T-helper 1 cell treated with Interleukin-12 subunit alpha and Interleukin-12 subunit beta and Interleukin-4 antibody, amounts not matched to agents 30 ng/mL and 1 ng/mL, for 36 hours (primary cell): ENCODE measurements at regions not wholly inside any gene's neighbourhood (a gene's known extent, or its start where the extent isn't known, plus 50 kb on each side); places are given as distances from the start of the nearest gene placed in this dataset.
"Not testable (repeated sequence)": the region's sequence is repeated elsewhere in the genome, so short reads cannot be mapped to it uniquely, and the experiment has no call there.

Experiments used
- intact Hi-C: fragments of 100-400 bp; cut with micrococcal nuclease; formaldehyde crosslinking; loops from one replicate; pipeline ENCODE4 v1.15.1; 2024

GRCh38 chr16:72464597-72465368 lies 292.8 kb upstream of the PMFBP1 start:
- intact Hi-C loops: loop anchor here (5.0 kb wide), 1 partner anchor 1172 kb away; no protein-coding TSS in a partner anchor

- intact Hi-C loops: no loop called here
Observed at GRCh38 chr16:72464052-72464451, 292.1 kb upstream of the PMFBP1 start.

- intact Hi-C loops: no loop called here
Observed at GRCh38 chr16:72458035-72458434, 286.1 kb upstream of the PMFBP1 start.

GRCh38 chr16:72457243-72457940 lies 285.4 kb upstream of the PMFBP1 start:
- intact Hi-C loops: no loop called here

GRCh38 chr16:72455743-72456659 lies 284.0 kb upstream of the PMFBP1 start:
- intact Hi-C loops: no loop called here

GRCh38 chr16:72453856-72454255 lies 281.9 kb upstream of the PMFBP1 start:
- intact Hi-C loops: not testable (repeated sequence)

GRCh38 chr16:72444696-72445095 lies 272.7 kb upstream of the PMFBP1 start:
- intact Hi-C loops: no loop called here

GRCh38 chr16:72443809-72444208 lies 271.9 kb upstream of the PMFBP1 start:
- intact Hi-C loops: no loop called here

GRCh38 chr16:72442385-72443158 lies 270.6 kb upstream of the PMFBP1 start:
- intact Hi-C loops: no loop called here

GRCh38 chr16:72437891-72438290 lies 265.9 kb upstream of the PMFBP1 start:
- intact Hi-C loops: no loop called here

GRCh38 chr16:72434159-72434558 lies 262.2 kb upstream of the PMFBP1 start:
- intact Hi-C loops: no loop called here

GRCh38 chr16:72430121-72430520 lies 258.2 kb upstream of the PMFBP1 start:
- intact Hi-C loops: no loop called here

GRCh38 chr16:72429671-72430081 lies 257.7 kb upstream of the PMFBP1 start:
- intact Hi-C loops: no loop called here

- intact Hi-C loops: no loop called here
Observed at GRCh38 chr16:72428681-72429376, 256.9 kb upstream of the PMFBP1 start.

- intact Hi-C loops: no loop called here
Observed at GRCh38 chr16:72427783-72428331, 255.9 kb upstream of the PMFBP1 start.

- intact Hi-C loops: no loop called here
Observed at GRCh38 chr16:72427051-72427782, 255.3 kb upstream of the PMFBP1 start.

- intact Hi-C loops: no loop called here
Observed at GRCh38 chr16:72426386-72426785, 254.4 kb upstream of the PMFBP1 start.

- intact Hi-C loops: no loop called here
Observed at GRCh38 chr16:72425571-72426341, 253.8 kb upstream of the PMFBP1 start.

- intact Hi-C loops: no loop called here
Observed at GRCh38 chr16:72424757-72425156, 252.8 kb upstream of the PMFBP1 start.
